ENCODE measurements at regions not wholly inside any gene's neighbourhood (a gene's known extent, or its start where the extent isn't known, plus 50 kb on each side); places are given as distances from the start of the nearest gene placed in this dataset.

DNA sequence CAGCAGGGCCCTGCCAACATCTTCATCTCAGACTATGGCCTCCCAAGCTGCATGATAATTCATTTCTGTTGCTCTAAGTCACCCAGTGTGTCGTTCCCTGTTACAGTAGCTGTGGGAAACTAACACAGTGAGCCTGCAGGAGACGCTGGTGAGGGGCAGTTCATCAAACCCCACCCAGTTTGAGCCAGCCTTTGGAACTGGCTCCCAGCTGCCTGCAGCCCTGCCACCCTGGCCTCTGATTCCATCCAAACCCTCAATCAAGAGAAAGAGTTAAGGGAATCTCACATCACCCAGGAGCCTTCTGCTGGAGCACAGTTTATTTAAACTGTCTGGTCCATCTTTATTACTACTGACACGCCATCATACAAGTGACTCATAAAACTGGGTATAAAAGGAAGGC is 64.9 kb upstream of the ZCCHC2 start:
- H2AFZ ChIP-seq (ENCODE audit: low read length) = no peak overlapping the region
- no peak for DNase-seq (ENCODE audit: low read depth in 2 of 2)
- no peaks in the 10 kb centered on the region for H4K20me1 ChIP-seq (ENCODE audit: control insufficient read depth, extremely low read depth, insufficient read depth, low read length)
- H3K4me3 ChIP-seq (replicated peaks in 1 of 4; ENCODE audit: control extremely low read depth in 1 of 4, insufficient read depth in 1 of 4, low read depth in 3 of 4, low read length in 4 of 4) = no peak overlapping the region
- TF ChIP-seq, protein P1, sequence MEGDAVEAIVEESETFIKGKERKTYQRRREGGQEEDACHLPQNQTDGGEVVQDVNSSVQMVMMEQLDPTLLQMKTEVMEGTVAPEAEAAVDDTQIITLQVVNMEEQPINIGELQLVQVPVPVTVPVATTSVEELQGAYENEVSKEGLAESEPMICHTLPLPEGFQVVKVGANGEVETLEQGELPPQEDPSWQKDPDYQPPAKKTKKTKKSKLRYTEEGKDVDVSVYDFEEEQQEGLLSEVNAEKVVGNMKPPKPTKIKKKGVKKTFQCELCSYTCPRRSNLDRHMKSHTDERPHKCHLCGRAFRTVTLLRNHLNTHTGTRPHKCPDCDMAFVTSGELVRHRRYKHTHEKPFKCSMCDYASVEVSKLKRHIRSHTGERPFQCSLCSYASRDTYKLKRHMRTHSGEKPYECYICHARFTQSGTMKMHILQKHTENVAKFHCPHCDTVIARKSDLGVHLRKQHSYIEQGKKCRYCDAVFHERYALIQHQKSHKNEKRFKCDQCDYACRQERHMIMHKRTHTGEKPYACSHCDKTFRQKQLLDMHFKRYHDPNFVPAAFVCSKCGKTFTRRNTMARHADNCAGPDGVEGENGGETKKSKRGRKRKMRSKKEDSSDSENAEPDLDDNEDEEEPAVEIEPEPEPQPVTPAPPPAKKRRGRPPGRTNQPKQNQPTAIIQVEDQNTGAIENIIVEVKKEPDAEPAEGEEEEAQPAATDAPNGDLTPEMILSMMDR (conservative IDR thresholded peaks at IDR 0.05 in 1 of 2, IDR thresholded peaks at IDR 0.05 in 1 of 2; ENCODE audit: low read depth in 1 of 2, low read length in 2 of 2) = no peak
- TF ChIP-seq EZH2 (IDR thresholded peaks at IDR 0.05; ENCODE audit: low read length, missing control alignments) = no peak
- H3K27ac ChIP-seq (ENCODE audit: insufficient read depth, low read length) = no peak overlapping the region
- H3K36me3 ChIP-seq (ENCODE audit: control insufficient read depth, insufficient read depth, low read length) = no peaks in the 10 kb centered on the region
- peaks cover 3% of the 10 kb centered on the region for H3K27me3 ChIP-seq (ENCODE audit: control insufficient read depth, insufficient read depth, low read length)
- no peaks in the 10 kb centered on the region for H3K9me3 ChIP-seq (ENCODE audit: control insufficient read depth, insufficient read depth, low read depth, low read length)
- no peak overlapping the region for H3K4me2 ChIP-seq (ENCODE audit: extremely low read depth, insufficient read depth, low read length)
- no peaks in the 10 kb centered on the region for H3K4me1 ChIP-seq (ENCODE audit: control insufficient read depth, extremely low read depth, insufficient read depth, low read length)
- H3K79me2 ChIP-seq (ENCODE audit: control insufficient read depth, insufficient read depth, low read length) = no peaks in the 10 kb centered on the region
- H3K9ac ChIP-seq (ENCODE audit: insufficient read depth, low read length) = no peak overlapping the region

DNA sequence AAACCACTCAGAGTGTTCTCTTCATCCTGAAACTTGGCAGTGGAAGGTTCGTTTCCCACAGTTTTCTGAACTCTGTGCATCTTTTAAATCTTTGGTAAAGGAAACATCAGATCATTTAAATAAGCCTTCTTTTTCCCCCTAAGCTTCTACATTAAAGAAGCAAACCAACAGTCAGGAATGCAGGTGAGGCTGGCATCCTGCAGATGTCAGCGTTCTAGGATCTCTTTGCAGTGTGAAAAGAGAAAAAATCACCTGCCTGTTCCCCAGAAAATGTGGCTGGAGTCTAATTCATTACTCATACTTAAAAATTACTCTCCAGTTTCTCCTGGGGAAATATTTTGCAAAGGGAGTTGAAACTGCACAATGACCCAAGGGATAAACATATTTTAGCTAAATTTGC is 64.5 kb upstream of the ZCCHC2 start:
- Histone ChIP-seq H3K9me3 (ENCODE audit: control insufficient read depth, insufficient read depth, low read depth, low read length) (no peaks in the 10 kb centered on the region), H3K27ac (ENCODE audit: insufficient read depth, low read length) (no peak overlapping the region), H3K9ac (ENCODE audit: insufficient read depth, low read length) (no peak overlapping the region), H3K4me2 (ENCODE audit: extremely low read depth, insufficient read depth, low read length) (no peak overlapping the region), H3K4me3 (replicated peaks in 1 of 4; ENCODE audit: control extremely low read depth in 1 of 4, insufficient read depth in 1 of 4, low read depth in 3 of 4, low read length in 4 of 4) (no peak overlapping the region), H3K79me2 (ENCODE audit: control insufficient read depth, insufficient read depth, low read length) (no peaks in the 10 kb centered on the region), H4K20me1 (ENCODE audit: control insufficient read depth, extremely low read depth, insufficient read depth, low read length) (no peaks in the 10 kb centered on the region), H3K36me3 (ENCODE audit: control insufficient read depth, insufficient read depth, low read length) (no peaks in the 10 kb centered on the region), H3K4me1 (ENCODE audit: control insufficient read depth, extremely low read depth, insufficient read depth, low read length) (no peaks in the 10 kb centered on the region), H3K27me3 (ENCODE audit: control insufficient read depth, insufficient read depth, low read length) (peaks cover 3% of the 10 kb centered on the region), H2AFZ (ENCODE audit: low read length) (no peak overlapping the region)
- no peak for DNase-seq (ENCODE audit: low read depth in 2 of 2)
- TF ChIP-seq, protein P1 (conservative IDR thresholded peaks at IDR 0.05 in 1 of 2, IDR thresholded peaks at IDR 0.05 in 1 of 2; ENCODE audit: low read depth in 1 of 2, low read length in 2 of 2) = no peak
- TF ChIP-seq EZH2 (IDR thresholded peaks at IDR 0.05; ENCODE audit: low read length, missing control alignments) = no peak

DNA sequence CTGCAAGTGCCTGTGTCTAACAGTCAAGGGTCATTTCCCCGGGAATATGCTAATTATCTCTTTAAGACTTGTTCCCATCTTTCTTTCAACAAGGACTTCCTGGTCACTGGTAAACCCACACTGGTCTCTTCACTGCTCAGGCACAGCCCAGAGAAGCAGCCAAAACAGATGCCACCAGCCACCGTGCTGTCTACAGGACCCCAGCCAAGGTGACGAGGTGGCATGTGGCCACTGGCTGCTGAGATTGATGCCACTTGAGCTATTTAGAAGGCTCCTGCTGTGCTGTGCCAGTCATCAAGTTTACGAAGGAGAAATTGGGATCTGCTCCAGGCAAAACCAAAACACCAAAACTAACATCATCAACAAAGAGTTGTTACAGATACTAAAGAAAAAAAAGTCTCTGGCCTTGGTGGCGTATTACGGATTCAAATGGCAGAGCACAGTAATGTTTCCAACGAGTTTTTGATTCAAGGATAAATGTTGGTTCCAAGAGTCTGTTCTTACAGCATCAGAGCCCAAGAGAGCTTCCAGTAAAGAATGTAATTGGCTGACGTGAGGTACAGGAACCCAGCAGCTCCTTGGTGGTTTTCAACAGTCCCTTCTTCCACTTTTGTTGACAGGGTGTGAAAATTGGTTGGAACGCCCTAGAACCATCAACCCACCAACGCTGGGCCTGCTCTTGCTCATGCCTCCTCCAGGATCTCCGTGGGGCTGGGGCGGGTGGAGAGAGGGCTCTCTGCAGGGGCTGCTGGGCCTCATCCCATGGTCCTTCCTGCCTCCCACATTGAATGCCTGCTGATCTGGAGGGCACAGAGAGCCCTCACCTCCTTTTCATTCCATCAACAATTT is 63.7 kb upstream of the ZCCHC2 start:
- Histone ChIP-seq H3K4me2 (ENCODE audit: extremely low read depth, insufficient read depth, low read length) (no peak overlapping the region), H2AFZ (ENCODE audit: low read length) (no peak overlapping the region), H3K27me3 (ENCODE audit: control insufficient read depth, insufficient read depth, low read length) (peaks cover 3% of the 10 kb centered on the region), H3K9ac (ENCODE audit: insufficient read depth, low read length) (no peak overlapping the region), H3K79me2 (ENCODE audit: control insufficient read depth, insufficient read depth, low read length) (no peaks in the 10 kb centered on the region), H3K27ac (ENCODE audit: insufficient read depth, low read length) (no peak overlapping the region), H3K4me1 (ENCODE audit: control insufficient read depth, extremely low read depth, insufficient read depth, low read length) (no peaks in the 10 kb centered on the region), H4K20me1 (ENCODE audit: control insufficient read depth, extremely low read depth, insufficient read depth, low read length) (no peaks in the 10 kb centered on the region), H3K9me3 (ENCODE audit: control insufficient read depth, insufficient read depth, low read depth, low read length) (no peaks in the 10 kb centered on the region), H3K4me3 (replicated peaks in 1 of 4; ENCODE audit: control extremely low read depth in 1 of 4, insufficient read depth in 1 of 4, low read depth in 3 of 4, low read length in 4 of 4) (no peak overlapping the region), H3K36me3 (ENCODE audit: control insufficient read depth, insufficient read depth, low read length) (no peaks in the 10 kb centered on the region)
- DNase-seq (ENCODE audit: low read depth in 2 of 2) = no peak
- TF ChIP-seq EZH2 (IDR thresholded peaks at IDR 0.05; ENCODE audit: low read length, missing control alignments) = no peak
- TF ChIP-seq, protein P1 (conservative IDR thresholded peaks at IDR 0.05 in 1 of 2, IDR thresholded peaks at IDR 0.05 in 1 of 2; ENCODE audit: low read depth in 1 of 2, low read length in 2 of 2) = no peak

Data from fibroblast of lung (primary cell).